HFF-Myc (cell line): ENCODE measurements at regions not wholly inside any gene's neighbourhood (a gene's known extent, or its start where the extent isn't known, plus 50 kb on each side); places are given as distances from the start of the nearest gene placed in this dataset.

Source experiments
- DNase-seq: peaks from one replicate; pipeline ENCODE4 v3.0.0-alpha.2; 2011; ENCODE audit warnings: low read depth; ENCODE audit errors: extremely low read depth
- H3K4me3 ChIP-seq: replicated peaks from 2 replicates; pipeline ENCODE4 v1.5.1; 2011; ENCODE audit warnings: low read depth, mild to moderate bottlenecking, control low read depth, low read length
- CTCF ChIP-seq: IDR thresholded peaks from 2 replicates; pipeline ENCODE4 v1.5.1; 2012; ENCODE audit warnings: mild to moderate bottlenecking, low read depth, low read length, control low read depth; ENCODE audit errors: missing control alignments

- DNase-seq, result no peak
- no peak for TF ChIP-seq CTCF
Observed at GRCh38 chr6:169139179-169139971, 114.3 kb downstream of the THBS2 start.

GRCh38 chr6:169132352-169132940 is 121.2 kb downstream of the THBS2 start:
- no peak overlapping the region for H3K4me3 ChIP-seq
- no peak for DNase-seq
- TF ChIP-seq CTCF, result no peak

More at GRCh38 chr6:169139179-169139971, 114.3 kb downstream of the THBS2 start:
- no peak overlapping the region for H3K4me3 ChIP-seq

GRCh38 chr6:169131390-169131789 is 122.3 kb downstream of the THBS2 start:
- TF ChIP-seq CTCF, result no peak
- no peak overlapping the region for H3K4me3 ChIP-seq
- no peak for DNase-seq

- TF ChIP-seq CTCF, result no peak
- no peak overlapping the region for H3K4me3 ChIP-seq
- DNase-seq, result no peak
Observed at GRCh38 chr6:169130113-169130512, 123.5 kb downstream of the THBS2 start.

- DNase-seq, result no peak
- TF ChIP-seq CTCF, result peak; percentile 21
- no peak overlapping the region for H3K4me3 ChIP-seq
Observed at GRCh38 chr6:169121013-169121412, 132.6 kb downstream of the THBS2 start.

GRCh38 chr6:169119669-169120068 is 134.0 kb downstream of the THBS2 start:
- H3K4me3 ChIP-seq, result no peak overlapping the region
- no peak for DNase-seq
- no peak for TF ChIP-seq CTCF

- H3K4me3 ChIP-seq, result no peak overlapping the region
- no peak for TF ChIP-seq CTCF
- DNase-seq, result no peak
Observed at GRCh38 chr6:169118346-169118830, 135.3 kb downstream of the THBS2 start.
